ENCODE measurements at regions not wholly inside any gene's neighbourhood (a gene's known extent, or its start where the extent isn't known, plus 50 kb on each side); places are given as distances from the start of the nearest gene placed in this dataset.

GRCh38 chr2:13137679-13138078, 420.9 kb downstream of the TRIB2 start:
- Histone ChIP-seq H2AFZ (no peak overlapping the region), H3K79me2 (replicated peaks; ENCODE audit: insufficient read depth) (no peaks in the 10 kb centered on the region), H3K27ac (ENCODE audit: low read depth) (no peak overlapping the region), H4K20me1 (replicated peaks; ENCODE audit: insufficient read depth) (no peaks in the 10 kb centered on the region), H3K4me1 (ENCODE audit: insufficient read depth) (no peaks in the 10 kb centered on the region), H3K9me2 (ENCODE audit: insufficient read depth) (0 out of 2 replicates have a peak, but pooled peaks cover 6% of the 10 kb centered on the region), H3K27me3 (ENCODE audit: insufficient read depth) (no peaks in the 10 kb centered on the region), H3K4me3 (no peak overlapping the region), H3K4me2 (no peak overlapping the region), H3K36me3 (ENCODE audit: insufficient read depth) (no peaks in the 10 kb centered on the region), H3F3A (replicated peaks; ENCODE audit: low read depth) (no peaks in the 10 kb centered on the region)
- TF ChIP-seq REST (IDR thresholded peaks at IDR 0.05; ENCODE audit: unreplicated experiment) (no peak), CREB1 (CRISPR knock-in tag; IDR thresholded peaks at IDR 0.05; ENCODE audit: low read depth) (no peak), ZNF331 (CRISPR knock-in tag; IDR thresholded peaks at IDR 0.05; ENCODE audit: low read depth) (no peak), CTCF (conservative IDR thresholded peaks at IDR 0.05; ENCODE audit: low read depth in 2 of 2) (no peak), STAT1 (IDR thresholded peaks at IDR 0.05; ENCODE audit: unreplicated experiment) (no peak), EZH2 (IDR thresholded peaks at IDR 0.05; ENCODE audit: low read depth, unreplicated experiment) (no peak), JUNB (IDR thresholded peaks at IDR 0.05; ENCODE audit: unreplicated experiment) (no peak), ZNF114 (CRISPR knock-in tag; IDR thresholded peaks at IDR 0.05) (no peak), POLR2AphosphoS5 (IDR thresholded peaks at IDR 0.05; ENCODE audit: low read depth) (no peak), EZH2phosphoT487 (IDR thresholded peaks at IDR 0.05; ENCODE audit: unreplicated experiment) (no peak), ETS1 (IDR thresholded peaks at IDR 0.05) (no peak), NANOG (IDR thresholded peaks at IDR 0.05; ENCODE audit: borderline replicate concordance) (no peak), ZNF462 (CRISPR knock-in tag; IDR thresholded peaks at IDR 0.05) (no peak)
- no peaks in the 10 kb centered on the region for H3K4me1 Mint-ChIP-seq
- DNase-seq (ENCODE audit: low spot score) (no peak), ATAC-seq (no peak)
- no peaks in the 10 kb centered on the region for H3K9me3 Mint-ChIP-seq
- H3K27ac Mint-ChIP-seq = no peak overlapping the region
- H3K27me3 Mint-ChIP-seq (ENCODE audit: insufficient read depth, low read depth, poor library complexity) = no peaks in the 10 kb centered on the region
- H3K36me3 Mint-ChIP-seq (ENCODE audit: low read depth) = no peaks in the 10 kb centered on the region
- H3K4me3 Mint-ChIP-seq = no peak overlapping the region
